ENCODE measurements at regions not wholly inside any gene's neighbourhood (a gene's known extent, or its start where the extent isn't known, plus 50 kb on each side); places are given as distances from the start of the nearest gene placed in this dataset.

- Histone ChIP-seq H4K5ac (ENCODE audit: low read depth, low read length) (no peak overlapping the region), H2BK15ac (ENCODE audit: low read depth, low read length) (no peak overlapping the region), H3K79me1 (ENCODE audit: low read depth in 1 of 2, low read length in 2 of 2) (no peaks in the 10 kb centered on the region), H2BK20ac (ENCODE audit: low read depth, low read length) (no peak overlapping the region), H3K27ac (ENCODE audit: insufficient read depth, low read length) (no peak overlapping the region), H3K36me3 (ENCODE audit: control insufficient read depth, insufficient read depth, low read length) (no peaks in the 10 kb centered on the region), H3K9me3 (ENCODE audit: control insufficient read depth, insufficient read depth, low read length) (no peaks in the 10 kb centered on the region), H3K14ac (replicated peaks; ENCODE audit: low read depth, low read length) (no peak overlapping the region), H3K9ac (ENCODE audit: low read depth, low read length) (no peak overlapping the region), H3K4me1 (ENCODE audit: control insufficient read depth, insufficient read depth, low read length) (no peaks in the 10 kb centered on the region), H3K4ac (ENCODE audit: low read depth, low read length) (no peak overlapping the region), H3K56ac (ENCODE audit: extremely low read depth, insufficient read depth, low read length) (no peak overlapping the region), H3K4me3 (ENCODE audit: insufficient read depth, low read depth, low read length) (no peak overlapping the region), H2AK9ac (replicated peaks; ENCODE audit: low read depth, low read length, poor library complexity) (no peak overlapping the region), H2AK5ac (ENCODE audit: low read depth, low read length) (no peak overlapping the region), H4K20me1 (ENCODE audit: insufficient read depth, low read length) (no peaks in the 10 kb centered on the region), H3K9me1 (ENCODE audit: insufficient read depth, low read length) (no peaks in the 10 kb centered on the region), H4K91ac (ENCODE audit: insufficient read depth, low read depth, low read length) (no peak overlapping the region), H4K8ac (ENCODE audit: low read depth in 2 of 2, low read length in 2 of 2) (no peak overlapping the region), H3K18ac (ENCODE audit: low read depth, low read length) (no peak overlapping the region), H2AFZ (replicated peaks; ENCODE audit: low read length, poor library complexity) (no peak overlapping the region), H3K23ac (ENCODE audit: low read depth, low read length) (no peak overlapping the region), H3K4me2 (ENCODE audit: low read depth, low read length) (no peak overlapping the region), H2BK5ac (ENCODE audit: low read depth, low read length, poor library complexity, severe bottlenecking) (no peak overlapping the region), H2BK120ac (ENCODE audit: low read depth, low read length) (no peak overlapping the region), H3K27me3 (ENCODE audit: control insufficient read depth, insufficient read depth, low read length) (peaks cover 10% of the 10 kb centered on the region)
- ATAC-seq (ENCODE audit: low read depth) = no peak
- POLR2A ChIA-PET (ENCODE audit: unreplicated experiment) = interaction anchor here (0.6 kb wide), 1 partner anchor 455 kb away, joined by 3 read pairs; no protein-coding TSS in a partner anchor
- in situ Hi-C loops (cut with MboI; ENCODE audit: low sequenced_read_pairs) (loop anchor here (25.0 kb wide), 1 partner anchor 718 kb away; no protein-coding TSS in a partner anchor), intact Hi-C loops (cut with micrococcal nuclease) (no loop called here), dilution Hi-C loops (cut with HindIII; ENCODE audit: low sequenced_read_pairs, unreplicated experiment) (no loop called here)
- BruUV-seq (replicated peaks) = no TSS peak
- CTCF ChIA-PET = no interaction called here
- TF ChIP-seq RAD21 (IDR thresholded peaks at IDR 0.05; ENCODE audit: low read length) = no peak
- 50% methylated on average over 2 of the region's 7 CpGs; no CpG with 5 or more reads in 1 of the 2 experiments for WGBS, 2 experiments (ENCODE audit: extremely low coverage in 2 of 2, insufficient read length in 1 of 2)
- no peak for DNase-seq
Observed at GRCh38 chr1:36594023-36594422, 111.3 kb upstream of the CSF3R start.

Measured in IMR-90 (cell line).